AG09309 (cell line): ENCODE measurements at regions not wholly inside any gene's neighbourhood (a gene's known extent, or its start where the extent isn't known, plus 50 kb on each side); places are given as distances from the start of the nearest gene placed in this dataset.

Experiments used
- DNase-seq: peaks from one replicate; pipeline ENCODE4 v3.0.0-alpha.2; 2010; ENCODE audit warnings: low read depth
- H3K4me3 ChIP-seq: 2 replicates; pipeline ENCODE4 v1.5.1; 2011; ENCODE audit warnings: mild to moderate bottlenecking, low read depth, low read length, moderate library complexity; ENCODE audit not compliant: control insufficient read depth
- TF ChIP-seq, protein P1 (sequence below): IDR thresholded peaks from 2 replicates; pipeline ENCODE4 v1.5.1; 2011; ENCODE audit warnings: mild to moderate bottlenecking, low read depth, low read length, inconsistent platforms; ENCODE audit not compliant: insufficient read depth, control insufficient read depth; ENCODE audit errors: missing control alignments

DNA sequence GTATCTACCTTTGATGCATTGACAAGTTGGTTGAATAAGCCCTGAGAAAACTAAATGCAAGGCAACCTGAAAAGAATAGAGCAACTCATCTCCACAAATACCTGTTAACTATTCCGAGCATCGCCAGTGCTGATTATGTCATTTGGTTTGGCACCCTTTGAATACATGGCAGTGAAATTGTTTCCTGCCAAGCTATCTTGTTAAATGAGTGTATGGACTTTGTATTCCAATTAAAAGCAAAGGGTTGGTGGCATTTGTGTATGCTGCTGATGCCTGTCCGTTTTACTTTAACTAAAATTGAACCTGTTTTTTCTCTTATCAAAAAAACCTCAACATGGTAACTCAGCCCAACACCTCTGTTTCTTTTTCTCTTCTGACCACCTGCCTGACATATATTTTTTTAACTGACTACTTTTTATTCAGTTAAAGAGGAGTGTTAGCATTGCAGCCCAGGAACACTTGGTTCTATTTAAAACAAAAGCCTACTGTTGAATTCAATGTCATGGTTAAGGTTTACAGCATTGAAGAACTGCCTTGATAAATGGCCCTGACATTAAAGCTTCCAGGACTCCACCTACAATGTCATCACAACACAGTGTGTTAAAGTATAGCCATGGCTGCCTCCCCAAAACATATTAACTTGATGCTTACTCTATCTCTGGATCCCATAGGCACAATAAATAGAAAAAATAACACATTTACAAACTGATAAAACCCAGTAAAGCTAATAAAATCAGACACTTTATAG is 838.3 kb upstream of the NOVA1 start:
- H3K4me3 ChIP-seq: no peak overlapping the region
- no peak for DNase-seq
- TF ChIP-seq, protein P1, sequence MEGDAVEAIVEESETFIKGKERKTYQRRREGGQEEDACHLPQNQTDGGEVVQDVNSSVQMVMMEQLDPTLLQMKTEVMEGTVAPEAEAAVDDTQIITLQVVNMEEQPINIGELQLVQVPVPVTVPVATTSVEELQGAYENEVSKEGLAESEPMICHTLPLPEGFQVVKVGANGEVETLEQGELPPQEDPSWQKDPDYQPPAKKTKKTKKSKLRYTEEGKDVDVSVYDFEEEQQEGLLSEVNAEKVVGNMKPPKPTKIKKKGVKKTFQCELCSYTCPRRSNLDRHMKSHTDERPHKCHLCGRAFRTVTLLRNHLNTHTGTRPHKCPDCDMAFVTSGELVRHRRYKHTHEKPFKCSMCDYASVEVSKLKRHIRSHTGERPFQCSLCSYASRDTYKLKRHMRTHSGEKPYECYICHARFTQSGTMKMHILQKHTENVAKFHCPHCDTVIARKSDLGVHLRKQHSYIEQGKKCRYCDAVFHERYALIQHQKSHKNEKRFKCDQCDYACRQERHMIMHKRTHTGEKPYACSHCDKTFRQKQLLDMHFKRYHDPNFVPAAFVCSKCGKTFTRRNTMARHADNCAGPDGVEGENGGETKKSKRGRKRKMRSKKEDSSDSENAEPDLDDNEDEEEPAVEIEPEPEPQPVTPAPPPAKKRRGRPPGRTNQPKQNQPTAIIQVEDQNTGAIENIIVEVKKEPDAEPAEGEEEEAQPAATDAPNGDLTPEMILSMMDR: no peak

DNA sequence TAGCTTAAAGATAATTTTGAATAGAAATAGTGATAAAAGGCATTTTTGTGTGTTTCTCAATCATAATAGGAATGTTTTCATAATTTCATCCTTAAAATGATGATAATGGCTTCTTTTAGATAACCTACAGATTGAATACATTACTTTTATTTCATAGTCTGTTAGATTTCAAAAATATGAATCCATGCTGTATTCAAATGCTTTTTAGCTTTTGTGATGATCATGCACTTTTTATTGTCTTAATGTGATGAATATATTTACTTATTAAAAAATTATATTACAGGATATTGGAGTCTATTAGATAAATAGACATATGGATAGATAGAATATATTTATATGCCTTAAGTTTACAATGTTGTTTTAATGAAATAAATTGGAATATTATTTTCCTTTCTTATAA is 886.8 kb upstream of the NOVA1 start:
- no peak overlapping the region for H3K4me3 ChIP-seq
- TF ChIP-seq, protein P1: no peak
- DNase-seq: no peak

DNA sequence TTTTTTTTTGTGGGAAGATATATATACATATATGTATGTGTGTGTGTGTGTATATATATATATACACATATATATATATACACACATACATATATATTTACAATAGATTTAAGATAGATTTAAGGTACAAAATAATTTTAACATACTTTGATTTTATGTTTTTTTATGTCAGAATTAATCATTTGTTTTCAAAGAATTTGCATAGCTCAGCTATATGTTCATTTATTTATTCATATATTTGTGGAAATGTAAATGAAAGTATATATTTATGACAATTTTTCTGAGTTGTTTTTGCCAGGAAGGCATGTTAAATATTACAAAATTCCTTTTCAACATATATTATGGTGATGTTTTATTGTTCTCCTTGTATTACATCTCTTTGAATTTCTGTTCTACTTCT is 887.4 kb upstream of the NOVA1 start:
- TF ChIP-seq, protein P1: no peak
- H3K4me3 ChIP-seq: no peak overlapping the region
- no peak for DNase-seq

DNA sequence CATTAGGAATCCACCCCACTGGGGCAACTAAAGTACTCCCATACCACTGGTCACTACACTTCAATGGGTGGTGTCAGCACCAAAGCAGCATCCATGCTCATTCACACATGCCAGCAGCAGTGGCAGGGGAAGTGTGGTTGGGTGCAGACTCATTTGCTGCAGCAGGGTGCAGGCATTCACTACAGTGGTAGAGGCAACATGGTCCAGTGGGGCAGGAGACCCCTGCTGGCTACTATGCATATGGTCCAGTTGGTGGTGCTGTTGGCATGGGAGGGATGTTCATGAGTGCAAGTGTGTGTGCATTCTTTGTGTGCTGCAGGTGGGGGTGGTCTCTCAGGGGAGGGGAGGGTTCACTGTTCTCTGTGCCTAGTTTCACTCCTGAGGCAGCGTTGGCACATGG is 908.4 kb upstream of the NOVA1 start:
- DNase-seq: no peak
- no peak overlapping the region for H3K4me3 ChIP-seq
- TF ChIP-seq, protein P1: no peak

DNA sequence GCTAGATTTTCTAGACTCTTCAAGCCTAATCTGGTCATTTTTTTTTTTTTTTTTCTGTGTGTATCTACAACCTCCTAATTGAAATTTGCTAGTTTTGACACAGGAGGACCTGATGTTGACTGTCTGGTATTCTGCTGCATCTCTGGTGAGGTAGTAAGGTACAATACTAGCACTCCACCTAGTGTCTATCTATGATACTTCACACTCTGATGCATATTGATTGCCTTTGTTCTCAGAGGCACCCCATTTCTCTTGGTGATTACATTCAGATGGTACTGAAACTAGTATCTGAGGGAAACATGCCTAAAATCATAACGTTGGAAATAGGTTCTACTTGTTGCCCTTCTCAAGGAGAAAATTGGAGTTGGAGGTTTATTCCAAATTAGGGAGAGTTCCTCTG is 930.5 kb upstream of the NOVA1 start:
- no peak for DNase-seq
- no peak overlapping the region for H3K4me3 ChIP-seq
- TF ChIP-seq, protein P1: no peak

DNA sequence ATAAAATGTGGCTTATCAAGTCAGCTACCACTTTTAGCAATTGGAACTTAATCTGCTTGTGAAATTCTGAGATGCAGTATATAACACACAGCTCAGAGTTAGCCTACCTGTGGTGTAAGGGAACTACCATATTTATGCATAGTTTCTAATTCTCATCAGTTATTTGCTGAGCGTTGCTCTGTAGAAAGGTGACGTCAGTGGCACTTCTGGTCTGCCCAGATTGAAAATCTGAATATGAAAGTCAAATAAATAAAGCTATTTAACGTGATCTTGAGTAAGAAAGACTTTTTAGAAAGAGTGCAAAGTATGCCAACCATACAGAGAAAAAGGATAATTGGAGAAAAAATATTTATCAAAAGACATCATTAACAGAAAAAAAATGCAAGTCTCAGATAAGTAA is 938.9 kb upstream of the NOVA1 start:
- TF ChIP-seq, protein P1: no peak
- DNase-seq: no peak
- H3K4me3 ChIP-seq: no peak overlapping the region

DNA sequence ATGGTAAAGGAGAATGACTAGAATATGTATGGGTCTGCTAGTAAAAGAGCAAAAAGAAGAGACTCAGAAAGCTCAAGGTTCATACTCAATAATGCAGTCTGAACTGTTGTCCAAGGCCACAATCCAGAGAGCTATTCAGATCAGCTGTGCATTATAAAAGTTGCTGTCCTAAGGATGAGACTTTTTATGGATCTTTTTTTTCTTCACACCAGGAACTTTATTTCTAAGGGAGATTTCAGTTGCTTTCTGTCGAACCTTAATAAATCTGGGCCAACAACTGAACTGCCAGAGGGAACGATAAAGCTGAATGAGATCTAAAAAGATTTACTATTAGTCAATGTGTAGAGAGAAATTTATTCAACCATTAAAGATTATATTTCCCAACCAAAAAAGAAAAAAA is 948.3 kb upstream of the NOVA1 start:
- H3K4me3 ChIP-seq: no peak overlapping the region
- TF ChIP-seq, protein P1: no peak
- no peak for DNase-seq
